Left ventricle myocardium inferior (tissue), 1 donor: ENCODE measurements at regions not wholly inside any gene's neighbourhood (a gene's known extent, or its start where the extent isn't known, plus 50 kb on each side); places are given as distances from the start of the nearest gene placed in this dataset.

Experiments used
- DNase-seq: peaks from one replicate; pipeline ENCODE4 v3.0.0-alpha.2; 2020
- H3K27ac ChIP-seq: fragments of 200-600 bp; replicated peaks from 2 replicates; pipeline ENCODE4 v1.8.0; 2021
- H3K27me3 ChIP-seq: fragments of 200-600 bp; 2 replicates; pipeline ENCODE4 v1.8.0; 2021; ENCODE audit warnings: low read depth
- H3K36me3 ChIP-seq: fragments of 200-600 bp; 2 replicates; pipeline ENCODE4 v1.8.0; 2021
- H3K4me1 ChIP-seq: fragments of 200-600 bp; 2 replicates; pipeline ENCODE4 v1.8.0; 2021
- H3K4me3 ChIP-seq: fragments of 200-600 bp; 2 replicates; pipeline ENCODE4 v1.8.0; 2021; ENCODE audit warnings: mild to moderate bottlenecking, moderate library complexity
- H3K9me3 ChIP-seq: fragments of 200-600 bp; replicated peaks from 2 replicates; pipeline ENCODE4 v1.8.0; 2021
- intact Hi-C: fragments of 100-400 bp; cut with micrococcal nuclease; formaldehyde crosslinking; loops from one replicate; pipeline ENCODE4 v1.11.0; 2022
- TF ChIP-seq, protein P1 (sequence below): fragments of 200-600 bp; IDR thresholded peaks from 2 replicates; pipeline ENCODE4 v1.8.0; 2021; ENCODE audit warnings: antibody characterized with exemption, mild to moderate bottlenecking, borderline replicate concordance
- donor health status: DM: no; HTN: yes; CAD: no; lungs with severe emphysema.

DNA sequence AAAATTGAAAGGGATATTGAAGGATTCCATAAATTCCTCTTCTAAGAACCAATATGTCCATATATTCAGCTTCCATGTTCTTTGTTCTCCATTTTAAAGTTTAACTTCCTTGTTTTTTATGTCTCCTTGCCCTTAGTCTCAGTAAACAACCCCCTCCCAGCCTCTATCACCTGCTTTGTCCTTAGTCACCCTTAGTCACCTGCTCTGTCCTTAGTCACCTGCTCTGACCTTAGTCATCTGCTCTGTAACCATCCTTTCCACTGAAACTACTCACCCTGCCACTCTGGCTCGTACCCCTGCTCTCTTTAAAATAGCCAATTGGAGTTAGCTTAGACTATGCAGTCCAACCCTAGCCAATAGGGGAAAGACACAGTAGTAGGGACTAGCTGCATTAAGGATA is 136.2 kb upstream of the TMEM106B start:
- H3K27ac ChIP-seq, result no peak overlapping the region
- no peaks in the 10 kb centered on the region for H3K27me3 ChIP-seq
- peaks cover 20% of the 10 kb centered on the region for H3K9me3 ChIP-seq
- no peak for DNase-seq
- H3K4me3 ChIP-seq, result no peak overlapping the region
- intact Hi-C loops, result no loop called here
- H3K4me1 ChIP-seq, result no peaks in the 10 kb centered on the region
- TF ChIP-seq, protein P1, sequence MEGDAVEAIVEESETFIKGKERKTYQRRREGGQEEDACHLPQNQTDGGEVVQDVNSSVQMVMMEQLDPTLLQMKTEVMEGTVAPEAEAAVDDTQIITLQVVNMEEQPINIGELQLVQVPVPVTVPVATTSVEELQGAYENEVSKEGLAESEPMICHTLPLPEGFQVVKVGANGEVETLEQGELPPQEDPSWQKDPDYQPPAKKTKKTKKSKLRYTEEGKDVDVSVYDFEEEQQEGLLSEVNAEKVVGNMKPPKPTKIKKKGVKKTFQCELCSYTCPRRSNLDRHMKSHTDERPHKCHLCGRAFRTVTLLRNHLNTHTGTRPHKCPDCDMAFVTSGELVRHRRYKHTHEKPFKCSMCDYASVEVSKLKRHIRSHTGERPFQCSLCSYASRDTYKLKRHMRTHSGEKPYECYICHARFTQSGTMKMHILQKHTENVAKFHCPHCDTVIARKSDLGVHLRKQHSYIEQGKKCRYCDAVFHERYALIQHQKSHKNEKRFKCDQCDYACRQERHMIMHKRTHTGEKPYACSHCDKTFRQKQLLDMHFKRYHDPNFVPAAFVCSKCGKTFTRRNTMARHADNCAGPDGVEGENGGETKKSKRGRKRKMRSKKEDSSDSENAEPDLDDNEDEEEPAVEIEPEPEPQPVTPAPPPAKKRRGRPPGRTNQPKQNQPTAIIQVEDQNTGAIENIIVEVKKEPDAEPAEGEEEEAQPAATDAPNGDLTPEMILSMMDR, result no peak
- H3K36me3 ChIP-seq, result no peaks in the 10 kb centered on the region

DNA sequence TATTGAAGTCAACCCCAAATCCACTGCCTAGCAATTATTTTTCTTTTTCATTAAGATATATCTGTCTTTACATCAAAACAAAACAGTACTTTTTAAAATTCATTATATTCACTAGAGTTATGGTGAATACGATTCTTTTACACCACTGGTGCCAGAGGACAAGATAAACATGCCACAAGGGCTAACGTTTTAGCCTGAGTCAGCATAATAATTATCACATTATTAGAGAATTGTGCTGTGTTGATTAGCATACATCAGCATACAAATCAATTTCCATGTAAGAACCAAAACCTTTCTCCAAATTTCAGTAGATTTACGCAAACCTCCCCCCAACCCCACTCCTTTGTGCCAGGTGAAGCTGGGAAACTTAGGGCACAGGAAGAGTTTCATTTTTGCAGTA is 131.1 kb upstream of the TMEM106B start:
- no peak overlapping the region for H3K27ac ChIP-seq
- no peaks in the 10 kb centered on the region for H3K27me3 ChIP-seq
- no peaks in the 10 kb centered on the region for H3K36me3 ChIP-seq
- H3K4me1 ChIP-seq, result no peaks in the 10 kb centered on the region
- TF ChIP-seq, protein P1, result no peak
- H3K9me3 ChIP-seq, result peaks cover 15% of the 10 kb centered on the region
- intact Hi-C loops, result no loop called here
- no peak overlapping the region for H3K4me3 ChIP-seq
- DNase-seq, result no peak

DNA sequence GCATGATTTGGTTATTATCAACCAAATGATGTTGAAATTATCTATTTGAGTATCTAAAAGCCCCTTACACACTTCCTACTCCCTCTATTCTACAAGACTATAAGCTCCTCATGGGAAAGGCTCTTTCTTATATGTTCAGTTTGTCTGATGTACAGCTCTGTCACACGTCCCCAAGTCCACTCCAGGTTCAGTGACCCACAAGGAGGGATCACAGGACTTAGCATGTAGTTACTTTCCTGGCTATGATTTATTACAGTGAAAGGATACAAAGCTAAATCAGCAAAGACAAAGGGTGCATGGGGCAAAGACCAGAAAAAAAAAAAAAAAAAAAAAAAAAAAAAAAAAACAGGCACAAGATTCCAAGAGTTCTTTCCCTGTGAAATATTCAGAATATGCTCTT is 125.6 kb upstream of the TMEM106B start:
- H3K36me3 ChIP-seq, result no peaks in the 10 kb centered on the region
- no peak overlapping the region for H3K4me3 ChIP-seq
- peaks cover 10% of the 10 kb centered on the region for H3K9me3 ChIP-seq
- no peaks in the 10 kb centered on the region for H3K27me3 ChIP-seq
- intact Hi-C loops, result no loop called here
- TF ChIP-seq, protein P1, result no peak
- no peak overlapping the region for H3K27ac ChIP-seq
- no peak for DNase-seq
- H3K4me1 ChIP-seq, result no peaks in the 10 kb centered on the region

DNA sequence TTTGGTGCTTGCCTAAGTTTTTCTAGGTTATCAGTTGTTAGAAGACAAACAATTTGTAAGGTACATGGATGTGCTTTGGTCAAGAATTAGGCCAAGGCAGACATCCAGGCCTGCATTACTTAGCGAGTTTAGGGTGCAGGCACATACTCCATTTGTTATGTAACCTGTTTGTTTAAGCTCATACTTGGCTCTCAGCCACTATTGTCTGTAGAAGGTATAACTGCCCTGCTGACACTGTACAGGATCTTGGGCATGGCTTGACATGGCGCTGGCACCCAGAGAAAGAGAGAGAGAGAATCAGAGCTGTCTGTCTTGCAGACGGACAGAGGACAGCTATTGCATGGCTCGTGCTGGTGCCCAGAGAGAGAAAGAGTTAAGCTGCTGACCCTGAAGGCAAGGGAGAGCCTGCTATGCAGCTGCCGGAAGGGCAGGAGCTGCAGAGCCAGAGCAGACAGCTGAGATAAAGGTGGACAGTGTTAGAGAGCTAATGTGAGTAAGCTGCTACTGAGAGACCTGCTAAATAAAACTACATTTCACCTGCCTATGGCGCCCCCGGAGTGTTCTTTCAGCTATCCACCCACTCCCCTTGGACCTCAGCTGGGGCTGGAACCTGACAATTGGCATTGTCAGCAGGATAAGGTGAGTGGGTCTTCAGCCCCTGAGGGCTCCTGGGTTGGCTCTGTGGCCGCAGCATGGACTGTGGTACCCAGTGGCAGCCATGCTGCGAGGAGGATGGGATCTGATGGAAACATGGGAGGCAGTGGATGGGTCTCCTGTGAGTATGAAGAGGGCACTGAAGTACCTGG is 120.9 kb upstream of the TMEM106B start:
- no peak overlapping the region for H3K4me3 ChIP-seq
- H3K4me1 ChIP-seq, result no peaks in the 10 kb centered on the region
- H3K9me3 ChIP-seq, result peaks cover 10% of the 10 kb centered on the region
- intact Hi-C loops, result no loop called here
- TF ChIP-seq, protein P1, result no peak
- DNase-seq, result no peak
- H3K27ac ChIP-seq, result no peak overlapping the region
- no peaks in the 10 kb centered on the region for H3K27me3 ChIP-seq
- no peaks in the 10 kb centered on the region for H3K36me3 ChIP-seq

DNA sequence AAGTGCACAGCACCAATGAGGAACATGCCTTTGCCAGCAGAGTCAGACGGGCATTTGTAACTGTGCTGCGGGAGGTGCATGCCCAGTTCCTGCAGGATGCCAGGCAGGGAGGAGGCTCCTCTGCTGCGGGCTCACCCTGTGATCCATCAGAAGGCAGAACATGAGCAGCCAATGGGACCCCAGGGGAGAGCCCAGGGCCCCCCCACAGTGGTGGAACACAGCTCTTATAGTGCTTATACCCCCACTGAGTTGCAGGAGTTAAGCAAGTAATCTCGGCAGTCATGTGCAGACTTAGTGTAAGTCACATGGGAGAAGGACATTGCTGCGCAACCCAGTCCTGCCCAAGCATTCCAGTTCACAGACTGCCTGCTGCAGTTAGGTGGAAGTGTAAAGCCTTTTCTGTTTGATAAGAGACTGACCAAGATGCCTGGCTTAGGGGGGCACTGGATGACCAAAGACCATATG is 120.3 kb upstream of the TMEM106B start:
- no peak overlapping the region for H3K27ac ChIP-seq
- H3K36me3 ChIP-seq, result no peaks in the 10 kb centered on the region
- H3K27me3 ChIP-seq, result no peaks in the 10 kb centered on the region
- DNase-seq, result no peak
- TF ChIP-seq, protein P1, result no peak
- no peaks in the 10 kb centered on the region for H3K4me1 ChIP-seq
- intact Hi-C loops, result no loop called here
- H3K9me3 ChIP-seq, result peaks cover 10% of the 10 kb centered on the region
- no peak overlapping the region for H3K4me3 ChIP-seq
